H1 (cell line): ENCODE measurements at regions not wholly inside any gene's neighbourhood (a gene's known extent, or its start where the extent isn't known, plus 50 kb on each side); places are given as distances from the start of the nearest gene placed in this dataset.

Experiments
- CTCF ChIA-PET: fragments of 300-600 bp; sonication (Branson Sonifier 250); formaldehyde crosslinking; loops from one replicate; lab custom pipeline; 2021; ENCODE audit not compliant: partially characterized antibody; lab: Charles Lee
- POLR2A ChIA-PET: fragments of 300-600 bp; sonication (Branson Sonifier 250); formaldehyde crosslinking; loops from one replicate; lab custom pipeline; 2021; ENCODE audit warnings: inconsistent platforms; ENCODE audit not compliant: partially characterized antibody; lab: Charles Lee
- DNase-seq, 2 experiments: peaks; one replicate each; pipeline versions ENCODE4 v3.0.0 to v3.0.0-alpha.2; 2010 to 2022; ENCODE audit warnings: low spot score in 2 of 2, low read depth in 1 of 2, mixed read lengths in 1 of 2
- FAIRE-seq: peaks from 2 replicates; lab custom pipeline; 2011; peaks lifted over from hg19 to GRCh38; lab: Jason Lieb, UNC
- H2AFZ ChIP-seq: 2 replicates; pipeline ENCODE4 v1.8.1; 2012; ENCODE audit warnings: low read length, inconsistent platforms
- H2AK5ac ChIP-seq: 2 replicates; pipeline ENCODE4 v1.6.1; 2013; ENCODE audit warnings: low read depth, low read length
- H2BK120ac ChIP-seq: replicated peaks from 2 replicates; pipeline ENCODE3; 2013; ENCODE audit warnings: low read depth, low read length, inconsistent platforms
- H2BK12ac ChIP-seq: 2 replicates; pipeline ENCODE4 v1.6.1; 2013; ENCODE audit warnings: low read depth, low read length
- H2BK15ac ChIP-seq: 2 replicates; pipeline ENCODE4 v1.6.1; 2013; ENCODE audit warnings: low read length
- H2BK20ac ChIP-seq: 2 replicates; pipeline ENCODE4 v1.6.1; 2013; ENCODE audit warnings: low read length
- H2BK5ac ChIP-seq: 2 replicates; pipeline ENCODE4 v1.6.1; 2013; ENCODE audit warnings: low read depth, low read length
- H3K14ac ChIP-seq: 2 replicates; pipeline ENCODE4 v1.6.1; 2013; ENCODE audit warnings: inconsistent platforms; ENCODE audit not compliant: insufficient read length
- H3K18ac ChIP-seq: 2 replicates; pipeline ENCODE4 v1.6.1; 2013; ENCODE audit warnings: low read length; ENCODE audit errors: extremely low read depth
- H3K23ac ChIP-seq: 2 replicates; pipeline ENCODE4 v1.6.1; 2013; ENCODE audit warnings: inconsistent platforms; ENCODE audit not compliant: insufficient read length
- H3K23me2 ChIP-seq: 2 replicates; pipeline ENCODE4 v1.6.1; 2013; ENCODE audit warnings: low read depth, low read length
- H3K27ac ChIP-seq: 2 replicates; pipeline ENCODE4 v1.6.1; 2011; ENCODE audit warnings: low read depth, low read length, inconsistent platforms
- H3K27me3 ChIP-seq, 4 experiments: replicated peaks in 1 of 4; 1 replicate in 1 of 4; 2 replicates in 3 of 4; pipeline versions ENCODE4 v1.6.1 to v1.8.1; 2011 to 2013; ENCODE audit warnings: low read length in 3 of 4, mild to moderate bottlenecking in 3 of 4, inconsistent platforms in 2 of 4, mixed read lengths in 2 of 4, moderate library complexity in 1 of 4; ENCODE audit not compliant: control insufficient read depth in 3 of 4, insufficient read depth in 3 of 4; ENCODE audit errors: extremely low read depth in 1 of 4
- H3K36me3 ChIP-seq, 4 experiments: 2 replicates each; pipeline versions ENCODE4 v1.6.1 to v1.8.1; 2011 to 2013; ENCODE audit warnings: mild to moderate bottlenecking in 4 of 4, low read length in 3 of 4, moderate library complexity in 2 of 4, control low read depth in 1 of 4, inconsistent platforms in 1 of 4; ENCODE audit not compliant: insufficient read depth in 4 of 4, control insufficient read depth in 2 of 4
- H3K4ac ChIP-seq: replicated peaks from 2 replicates; pipeline ENCODE3; 2013; ENCODE audit warnings: low read length, low read depth, mixed read lengths, inconsistent platforms; ENCODE audit not compliant: insufficient read length
- H3K4me1 ChIP-seq, 4 experiments: replicated peaks in 1 of 4; 1 replicate in 1 of 4; 2 replicates in 3 of 4; pipeline versions ENCODE4 v1.6.1 to v1.8.1; 2011 to 2013; ENCODE audit warnings: low read length in 3 of 4, inconsistent platforms in 2 of 4, mixed read lengths in 1 of 4; ENCODE audit not compliant: insufficient read depth in 4 of 4, control insufficient read depth in 3 of 4
- H3K4me2 ChIP-seq, 2 experiments: 2 replicates each; pipeline versions ENCODE4 v1.6.1 to v1.8.1; 2011 to 2013; ENCODE audit warnings: low read depth in 2 of 2, low read length in 2 of 2, control low read depth in 1 of 2, inconsistent platforms in 1 of 2, mild to moderate bottlenecking in 1 of 2; ENCODE audit not compliant: insufficient read depth in 1 of 2
- H3K4me3 ChIP-seq, 4 experiments: fragments of 200-600, 300-600 bp in 1 of 4; sonication (generic), shearing (Covaris generic), sonication (Bioruptor Twin) in 1 of 4; 2 replicates each; pipeline versions ENCODE4 v1.5.1 to v1.8.1; 2011 to 2016; ENCODE audit warnings: low read length in 4 of 4, low read depth in 3 of 4, control low read depth in 2 of 4, inconsistent platforms in 2 of 4, mild to moderate bottlenecking in 2 of 4, mixed read lengths in 1 of 4, moderate library complexity in 1 of 4; ENCODE audit not compliant: insufficient read depth in 2 of 4; ENCODE audit errors: extremely low read depth in 1 of 4
- H3K56ac ChIP-seq: replicated peaks from 2 replicates; pipeline ENCODE3; 2013; ENCODE audit warnings: low read depth, mild to moderate bottlenecking, mixed read lengths, low read length, inconsistent platforms; ENCODE audit not compliant: insufficient read length
- H3K79me1 ChIP-seq: 2 replicates; pipeline ENCODE4 v1.6.1; 2013; ENCODE audit warnings: low read depth, low read length, control low read depth
- H3K79me2 ChIP-seq, 2 experiments: 2 replicates each; pipeline versions ENCODE4 v1.6.1 to v1.8.1; 2012 to 2013; ENCODE audit warnings: low read length in 2 of 2, mild to moderate bottlenecking in 2 of 2, inconsistent platforms in 1 of 2; ENCODE audit not compliant: insufficient read depth in 2 of 2, control insufficient read depth in 1 of 2
- H3K9ac ChIP-seq, 4 experiments: replicated peaks in 1 of 4; 1 replicate in 1 of 4; 2 replicates in 3 of 4; pipeline versions ENCODE4 v1.6.1 to v1.8.1; 2011 to 2013; ENCODE audit warnings: low read depth in 3 of 4, low read length in 3 of 4, control low read depth in 2 of 4, mild to moderate bottlenecking in 2 of 4, moderate library complexity in 2 of 4, inconsistent platforms in 1 of 4; ENCODE audit errors: extremely low read depth in 1 of 4
- H3K9me3 ChIP-seq, 2 experiments: 2 replicates each; pipeline versions ENCODE4 v1.6.1 to v1.8.1; 2012 to 2013; ENCODE audit warnings: mild to moderate bottlenecking in 2 of 2, moderate library complexity in 2 of 2, control low read depth in 1 of 2, inconsistent platforms in 1 of 2, low read depth in 1 of 2, low read length in 1 of 2, mixed read lengths in 1 of 2; ENCODE audit not compliant: insufficient read depth in 2 of 2
- H4K20me1 ChIP-seq, 2 experiments: replicated peaks in 1 of 2; 2 replicates each; pipeline versions ENCODE3 to v1.8.1; 2011 to 2013; ENCODE audit warnings: inconsistent platforms in 2 of 2, low read length in 2 of 2, mild to moderate bottlenecking in 1 of 2; ENCODE audit not compliant: insufficient read depth in 2 of 2, control insufficient read depth in 1 of 2
- H4K5ac ChIP-seq: 2 replicates; pipeline ENCODE4 v1.6.1; 2013; ENCODE audit warnings: low read length, low read depth, mixed read lengths, inconsistent platforms; ENCODE audit not compliant: insufficient read length
- H4K8ac ChIP-seq: 2 replicates; pipeline ENCODE4 v1.8.0; 2013; ENCODE audit warnings: mild to moderate bottlenecking, moderate library complexity, low read length, inconsistent platforms; ENCODE audit not compliant: insufficient read depth; ENCODE audit errors: extremely low read depth
- H4K91ac ChIP-seq: replicated peaks from 2 replicates; pipeline ENCODE3; 2013; ENCODE audit warnings: low read length, mixed read lengths, inconsistent platforms; ENCODE audit not compliant: insufficient read length
- ATF2 ChIP-seq: IDR thresholded peaks from 2 replicates; pipeline ENCODE4 v1.6.1; 2012; ENCODE audit warnings: low read length, inconsistent platforms
- ATF3 ChIP-seq: IDR thresholded peaks from 2 replicates; pipeline ENCODE4 v1.6.1; 2011; ENCODE audit warnings: low read depth, mild to moderate bottlenecking, low read length; ENCODE audit not compliant: insufficient read depth
- EGR1 ChIP-seq: IDR thresholded peaks from 2 replicates; pipeline ENCODE4 v1.6.1; 2011; ENCODE audit warnings: low read depth, low read length, borderline replicate concordance
- FOSL1 ChIP-seq: IDR thresholded peaks from 2 replicates; pipeline ENCODE4 v1.6.1; 2011; ENCODE audit warnings: mild to moderate bottlenecking, low read depth, low read length, moderate library complexity; ENCODE audit not compliant: insufficient read depth
- HDAC2 ChIP-seq, 2 experiments: fragments of 300-600 bp in 1 of 2; sonication (generic) in 1 of 2; IDR thresholded peaks; 2 replicates each; pipeline ENCODE4 v1.6.1; 2011 to 2012; ENCODE audit warnings: low read depth in 2 of 2, low read length in 2 of 2, mild to moderate bottlenecking in 2 of 2, moderate library complexity in 2 of 2, borderline replicate concordance in 1 of 2, inconsistent platforms in 1 of 2
- RAD21 ChIP-seq, 2 experiments: IDR thresholded peaks in 1 of 2; conservative IDR thresholded peaks in 1 of 2; 2 replicates each; pipeline ENCODE4 v1.6.1; 2011; ENCODE audit warnings: low read depth in 2 of 2, low read length in 2 of 2, improper control_type of control experiment in 1 of 2, inconsistent platforms in 1 of 2, mild to moderate bottlenecking in 1 of 2, moderate library complexity in 1 of 2
- RXRA ChIP-seq: IDR thresholded peaks from 2 replicates; pipeline ENCODE4 v1.6.1; 2011; ENCODE audit warnings: low read depth, mild to moderate bottlenecking, low read length, moderate library complexity; ENCODE audit not compliant: insufficient read depth
- SIN3A ChIP-seq, 2 experiments: IDR thresholded peaks in 1 of 2; conservative IDR thresholded peaks in 1 of 2; 2 replicates each; pipeline ENCODE4 v1.6.1; 2011 to 2012; ENCODE audit warnings: low read length in 2 of 2, improper control_type of control experiment in 1 of 2, low read depth in 1 of 2, mild to moderate bottlenecking in 1 of 2
- SIRT6 ChIP-seq: IDR thresholded peaks from one replicate; pipeline ENCODE4 v1.7.1; 2012; ENCODE audit warnings: low read length, inconsistent platforms
- TBP ChIP-seq: IDR thresholded peaks from 2 replicates; pipeline ENCODE4 v1.6.1; 2011; ENCODE audit warnings: low read depth, low read length, improper control_type of control experiment
- WGBS, 2 experiments: shearing (Covaris generic) in 1 of 2; methylation state at CpG; one replicate each; pipeline versions ENCODE4 v1.1.6 to v1.1.7; 2013 to 2015; ENCODE audit warnings: low lambda C conversion rate in 2 of 2, mixed read lengths in 2 of 2, inconsistent platforms in 1 of 2, low coverage in 1 of 2, missing lambda C conversion rate in 1 of 2; ENCODE audit not compliant: insufficient replicate concordance in 2 of 2, insufficient coverage in 1 of 2, insufficient read length in 1 of 2; ENCODE audit errors: extremely low coverage in 1 of 2, missing lambda C conversion rate in 1 of 2; 5-methylcytosine and 5-hydroxymethylcytosine counted together

DNA sequence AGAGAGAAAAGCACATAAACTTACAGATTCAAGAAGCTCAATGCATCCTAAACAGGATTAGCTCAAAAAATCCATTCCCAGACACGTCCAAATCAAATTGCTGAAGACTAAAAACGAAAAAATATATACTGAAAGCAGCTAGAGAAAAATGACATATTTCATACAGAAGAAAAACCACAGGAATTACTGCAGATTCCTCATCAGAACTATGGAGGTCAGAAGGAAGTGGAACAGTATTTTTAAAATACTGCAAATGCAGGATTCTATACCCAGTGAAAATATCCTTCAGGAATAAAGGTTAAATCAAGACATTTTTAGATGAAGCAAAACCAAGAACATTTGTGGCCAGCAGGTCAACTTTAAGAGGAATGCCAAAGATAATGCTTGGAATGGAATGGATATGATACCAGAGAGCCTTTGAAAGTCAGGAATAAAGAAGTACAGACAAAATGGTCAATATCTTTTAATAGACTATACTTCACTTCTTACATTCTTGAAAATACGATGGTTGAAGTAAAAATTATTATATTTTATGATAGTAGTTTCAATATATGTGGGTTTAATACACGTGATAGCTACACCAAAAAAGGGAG is 352.9 kb downstream of the CTTN start:
- FAIRE-seq (no peak), DNase-seq (no peak)
- peaks cover 4% of the 10 kb centered on the region for H3K79me1 ChIP-seq
- H3K4me3 ChIP-seq: no peak overlapping the region
- no peak overlapping the region for H4K8ac ChIP-seq
- H3K9me3 ChIP-seq: peaks cover 15 to 16% of the 10 kb centered on the region in 2 experiments
- no peak overlapping the region for H3K4ac ChIP-seq
- H3K79me2 ChIP-seq: no peaks in the 10 kb centered on the region
- H4K20me1 ChIP-seq: peaks cover 0 to 3% of the 10 kb centered on the region in 2 experiments
- H2BK120ac ChIP-seq: no peak overlapping the region
- no peaks in the 10 kb centered on the region for H3K27me3 ChIP-seq
- no peak overlapping the region for H3K4me2 ChIP-seq
- no peaks in the 10 kb centered on the region for H3K36me3 ChIP-seq
- H2BK5ac ChIP-seq: no peak overlapping the region
- H4K91ac ChIP-seq: no peak overlapping the region
- H3K23me2 ChIP-seq: no peaks in the 10 kb centered on the region
- H2BK20ac ChIP-seq: no peak overlapping the region
- H3K23ac ChIP-seq: no peak overlapping the region
- H2BK12ac ChIP-seq: no peak overlapping the region
- H3K9ac ChIP-seq: no peak overlapping the region
- H3K27ac ChIP-seq: no peak overlapping the region
- no peak overlapping the region for H3K18ac ChIP-seq
- CTCF ChIA-PET: interaction anchor here (1.2 to 1.7 kb wide), 5 partner anchors 9 to 283 kb away, joined by 3 to 5 read pairs (median 4); no protein-coding TSS in a partner anchor
- no peak overlapping the region for H3K14ac ChIP-seq
- WGBS, 2 experiments: 89% methylated on average over 4 of the region's 4 CpGs; no CpG with 5 or more reads in 1 of the 2 experiments
- no peak overlapping the region for H3K56ac ChIP-seq
- H2BK15ac ChIP-seq: no peak overlapping the region
- H4K5ac ChIP-seq: no peak overlapping the region
- POLR2A ChIA-PET: interaction anchor here (1.2 kb wide), 1 partner anchor 8 kb away, joined by 3 read pairs; no protein-coding TSS in a partner anchor
- peaks cover 0 to 2% (median 0%) of the 10 kb centered on the region in 4 experiments; a peak in 2 of 7 replicates for H3K4me1 ChIP-seq
- no peak overlapping the region for H2AFZ ChIP-seq
- H2AK5ac ChIP-seq: no peak overlapping the region
- TF ChIP-seq FOSL1: no peak
- TF ChIP-seq RAD21 (IDR thresholded peaks at IDR 0.05 in 1 of 2, conservative IDR thresholded peaks at IDR 0.05 in 1 of 2; ENCODE audit: low read depth in 2 of 2, low read length in 2 of 2): no peak
- TF ChIP-seq ATF2: no peak
- TF ChIP-seq RXRA: no peak
- no peak for TF ChIP-seq SIRT6
- no peak for TF ChIP-seq HDAC2 (IDR thresholded peaks at IDR 0.05; ENCODE audit: borderline replicate concordance in 1 of 2, low read depth in 2 of 2, low read length in 2 of 2)
- TF ChIP-seq EGR1: no peak
- no peak for TF ChIP-seq ATF3
- TF ChIP-seq TBP: no peak
- TF ChIP-seq SIN3A (conservative IDR thresholded peaks at IDR 0.05 in 1 of 2, IDR thresholded peaks at IDR 0.05 in 1 of 2; ENCODE audit: low read depth in 1 of 2, low read length in 2 of 2): no peak
